ENCODE measurements at regions not wholly inside any gene's neighbourhood (a gene's known extent, or its start where the extent isn't known, plus 50 kb on each side); places are given as distances from the start of the nearest gene placed in this dataset.

DNA sequence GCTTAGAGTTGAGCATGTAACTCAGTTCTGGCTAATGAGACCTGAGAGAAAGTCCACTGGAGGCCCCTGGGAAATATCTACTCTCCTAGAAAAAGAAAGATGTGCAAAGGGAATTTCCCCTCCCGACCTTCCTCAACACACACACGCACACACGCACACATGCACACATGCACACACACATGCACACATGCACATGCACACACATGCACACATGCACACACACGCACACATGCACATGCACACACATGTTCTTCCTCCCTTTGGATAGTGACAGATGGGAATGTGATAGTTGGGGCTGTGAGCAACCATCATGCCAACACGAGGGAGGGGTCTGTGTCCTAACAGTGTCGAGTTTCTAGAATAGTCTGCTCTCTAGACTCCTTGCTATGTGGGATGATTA, 148.2 kb upstream of the EGFLAM start:
- no peak for DNase-seq (ENCODE audit: low read depth)
- in situ Hi-C loops (cut with HindIII; ENCODE audit: low pct_unique_long_range_greater_than_20kb, low sequenced_read_pairs) = no loop called here

DNA sequence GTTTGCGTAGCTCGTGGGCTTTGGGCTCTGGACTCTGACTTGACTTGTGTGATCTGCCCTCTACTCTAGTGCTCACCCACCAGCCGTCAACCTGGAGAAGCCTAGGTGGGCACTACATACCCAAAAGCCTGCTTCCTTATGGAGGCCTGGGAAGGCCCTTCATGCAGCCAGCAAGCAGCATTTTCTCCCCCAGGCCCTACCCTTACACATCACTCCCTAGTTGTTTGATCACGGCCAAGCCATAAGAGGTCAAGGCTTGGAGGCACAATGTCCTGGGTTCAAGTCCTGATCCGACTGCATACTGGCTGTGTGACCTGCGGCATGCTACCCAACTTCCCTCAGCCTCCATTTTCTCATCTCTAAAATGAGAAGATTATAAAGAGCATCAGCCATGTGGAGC, 151.3 kb upstream of the EGFLAM start:
- DNase-seq (ENCODE audit: low read depth) = no peak
- in situ Hi-C loops (cut with HindIII; ENCODE audit: low pct_unique_long_range_greater_than_20kb, low sequenced_read_pairs) = no loop called here

DNA sequence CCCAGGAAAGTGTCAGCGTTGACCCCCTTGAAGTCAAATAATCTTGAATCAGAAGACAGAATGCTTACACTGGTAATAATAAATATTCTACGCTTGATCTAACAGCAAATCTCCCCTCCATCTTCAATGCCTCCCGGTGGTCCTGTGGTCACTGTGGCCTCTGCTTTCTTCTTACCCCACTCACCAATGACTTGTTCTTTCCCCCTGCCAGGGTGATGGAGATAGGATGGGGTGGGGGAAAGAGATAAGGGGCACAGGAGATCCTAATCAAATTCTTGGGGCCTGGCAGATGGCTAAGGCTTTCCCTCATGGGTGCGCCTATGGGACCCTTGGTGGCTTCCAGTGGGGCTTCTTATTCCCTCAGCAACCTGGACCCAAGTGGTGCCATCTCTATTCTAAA, 152.6 kb upstream of the EGFLAM start:
- DNase-seq (ENCODE audit: low read depth) = no peak
- in situ Hi-C loops (cut with HindIII; ENCODE audit: low pct_unique_long_range_greater_than_20kb, low sequenced_read_pairs) = no loop called here

DNA sequence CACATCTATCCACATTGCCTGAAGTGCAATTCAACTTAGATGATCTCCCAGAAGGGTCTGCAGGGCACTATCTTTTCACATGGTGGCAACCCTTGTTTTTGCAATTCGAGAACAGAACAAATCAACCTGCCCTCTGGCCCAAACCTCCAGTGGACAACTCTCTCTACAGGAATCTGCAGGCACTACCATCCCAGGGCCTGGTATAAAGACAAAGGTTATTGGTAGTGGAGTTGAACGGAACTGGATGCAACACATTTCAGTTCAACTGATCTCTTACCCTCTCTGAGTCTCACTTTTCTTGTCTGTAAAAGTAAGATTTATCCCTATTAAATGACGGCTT, 153.2 kb upstream of the EGFLAM start:
- in situ Hi-C loops (cut with HindIII; ENCODE audit: low pct_unique_long_range_greater_than_20kb, low sequenced_read_pairs) = no loop called here
- no peak for DNase-seq (ENCODE audit: low read depth)

DNA sequence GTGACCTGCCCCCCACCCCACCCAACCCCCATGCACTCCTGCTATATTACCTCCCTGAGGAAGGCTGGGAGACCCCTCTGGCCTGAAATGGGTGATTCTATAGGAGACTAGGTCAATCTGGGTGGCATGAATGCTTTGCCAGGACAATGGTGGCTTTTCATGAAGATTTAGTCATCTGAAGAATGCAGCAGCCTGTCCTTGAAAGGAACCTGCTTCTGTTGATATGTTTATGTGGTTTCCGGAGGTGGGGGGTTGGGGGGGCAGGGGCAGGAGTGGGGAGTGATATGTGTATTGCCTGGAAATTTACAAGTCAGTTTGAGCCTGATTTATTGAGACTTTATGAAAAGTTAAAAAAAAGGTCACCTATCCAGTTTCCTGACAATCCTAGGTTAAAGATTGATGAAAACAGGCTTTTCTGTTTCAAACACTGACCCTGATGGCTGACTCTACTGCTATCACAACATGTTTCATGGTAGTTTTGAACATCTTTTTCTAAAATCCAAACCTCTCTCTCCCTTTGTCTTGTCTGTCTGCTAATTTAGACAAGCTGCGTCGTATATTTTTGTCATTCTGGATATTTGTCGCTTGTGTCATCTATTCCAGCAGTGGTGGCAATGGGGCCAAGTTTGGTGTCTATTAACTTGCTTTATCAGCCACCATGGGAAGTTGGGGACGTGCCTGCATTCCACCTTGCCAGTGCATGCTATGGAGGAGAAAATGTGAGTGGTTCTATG, 153.7 kb upstream of the EGFLAM start:
- DNase-seq (ENCODE audit: low read depth) = no peak
- in situ Hi-C loops (cut with HindIII; ENCODE audit: low pct_unique_long_range_greater_than_20kb, low sequenced_read_pairs) = no loop called here

DNA sequence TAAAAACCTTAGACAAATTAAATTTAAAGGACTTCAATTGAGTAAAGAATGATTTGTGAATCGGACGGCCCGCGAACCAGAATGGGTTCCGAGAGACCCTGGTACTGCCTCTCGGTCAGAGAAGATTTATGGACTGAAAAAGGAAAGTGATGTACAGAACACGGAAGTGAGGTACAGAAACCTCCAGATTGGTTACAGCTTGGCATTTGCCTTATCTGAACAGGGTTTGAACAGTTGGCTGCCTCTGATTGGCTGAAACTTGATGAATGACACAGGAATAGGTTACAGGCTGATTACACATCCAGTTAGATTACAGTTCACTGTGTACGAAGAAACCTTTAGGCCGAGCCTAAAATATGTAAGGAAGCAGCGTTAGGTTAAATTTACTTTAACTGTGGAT, 156.5 kb upstream of the EGFLAM start:
- DNase-seq (ENCODE audit: low read depth) = no peak
- in situ Hi-C loops (cut with HindIII; ENCODE audit: low pct_unique_long_range_greater_than_20kb, low sequenced_read_pairs) = no loop called here

DNA sequence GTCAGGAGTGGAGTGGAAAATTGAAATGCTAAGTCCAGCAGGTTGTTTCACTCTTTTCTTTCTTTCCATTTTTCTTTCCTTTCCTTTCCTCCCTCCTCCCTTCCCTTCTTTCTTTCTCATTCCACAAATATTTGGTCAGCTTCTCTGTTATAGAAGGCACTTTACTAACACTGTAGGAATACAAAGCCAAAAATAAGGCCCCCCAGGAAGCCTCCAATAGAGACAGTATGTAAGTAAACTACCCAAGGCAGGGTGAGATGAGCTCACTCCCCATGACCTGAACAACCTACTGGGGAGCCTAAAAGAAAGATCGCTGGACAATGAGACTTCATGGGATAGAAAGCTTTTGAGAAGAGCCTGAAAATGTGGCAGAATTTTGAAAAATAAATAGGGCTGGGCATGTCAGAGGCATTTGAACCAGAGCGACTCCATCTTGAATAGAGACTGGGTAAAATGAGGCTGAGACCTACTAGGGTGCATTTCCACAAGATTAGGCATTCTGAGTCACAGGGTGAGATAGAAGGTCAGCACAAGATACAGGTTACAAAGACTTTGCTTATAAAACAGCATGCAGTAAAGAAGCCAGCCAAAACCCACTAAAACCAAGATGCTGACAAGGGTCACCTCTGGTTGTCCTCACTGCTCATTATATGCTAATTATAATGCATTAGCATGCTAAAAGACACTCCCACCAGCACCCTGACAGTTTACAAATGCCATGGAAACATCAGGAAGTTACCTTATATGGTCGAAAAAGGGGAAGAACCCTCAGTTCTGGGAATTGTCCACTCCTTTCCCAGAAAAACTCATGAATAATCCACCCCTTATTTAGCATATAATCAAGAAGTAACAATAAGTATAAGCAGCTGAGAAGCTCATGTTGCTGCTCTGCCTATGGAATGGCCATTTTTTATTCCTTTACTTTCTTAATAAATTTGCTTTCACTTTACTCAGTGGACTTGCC, 158.9 kb upstream of the EGFLAM start:
- in situ Hi-C loops (cut with HindIII; ENCODE audit: low pct_unique_long_range_greater_than_20kb, low sequenced_read_pairs) = no loop called here
- no peak for DNase-seq (ENCODE audit: low read depth)

DNA sequence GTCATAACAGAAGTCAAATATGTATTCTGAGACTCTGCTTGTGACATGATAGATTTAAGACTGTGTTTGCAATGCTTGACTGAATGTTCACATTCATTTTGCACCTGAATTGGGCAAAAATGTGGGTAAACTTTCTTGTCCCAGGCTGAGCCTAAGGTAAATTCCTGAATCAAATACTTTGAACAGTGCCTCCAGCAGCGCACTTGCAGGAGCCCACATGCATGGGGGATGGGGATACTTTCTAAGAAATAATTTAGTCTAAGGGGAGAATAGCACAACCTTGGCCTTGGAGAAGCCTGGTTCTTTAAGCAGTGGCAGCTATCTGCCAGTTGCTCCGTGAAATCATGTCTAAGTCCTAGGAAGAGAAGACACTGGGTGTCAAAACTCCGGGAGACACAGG, 163.5 kb upstream of the EGFLAM start:
- no peak for DNase-seq (ENCODE audit: low read depth)
- in situ Hi-C loops (cut with HindIII; ENCODE audit: low pct_unique_long_range_greater_than_20kb, low sequenced_read_pairs) = no loop called here

DNA sequence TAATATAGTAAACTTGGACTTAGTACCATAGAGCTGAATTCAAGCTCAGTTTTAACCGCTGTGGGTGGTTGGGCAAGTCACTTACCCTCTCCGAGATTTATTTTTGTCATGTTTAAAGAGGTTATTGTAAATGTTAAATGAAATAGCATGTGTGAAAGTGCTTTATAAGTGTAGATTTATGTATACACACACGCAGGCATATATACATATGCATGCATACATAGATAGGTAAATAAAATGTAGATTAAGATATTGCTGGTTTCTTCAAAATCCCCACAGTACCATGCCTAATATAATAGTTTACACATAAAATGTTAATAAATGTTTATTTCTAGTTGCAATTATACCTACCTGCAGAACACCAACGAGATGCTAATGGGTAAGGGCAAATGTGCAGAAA, 164.5 kb upstream of the EGFLAM start:
- in situ Hi-C loops (cut with HindIII; ENCODE audit: low pct_unique_long_range_greater_than_20kb, low sequenced_read_pairs) = no loop called here
- no peak for DNase-seq (ENCODE audit: low read depth)

DNA sequence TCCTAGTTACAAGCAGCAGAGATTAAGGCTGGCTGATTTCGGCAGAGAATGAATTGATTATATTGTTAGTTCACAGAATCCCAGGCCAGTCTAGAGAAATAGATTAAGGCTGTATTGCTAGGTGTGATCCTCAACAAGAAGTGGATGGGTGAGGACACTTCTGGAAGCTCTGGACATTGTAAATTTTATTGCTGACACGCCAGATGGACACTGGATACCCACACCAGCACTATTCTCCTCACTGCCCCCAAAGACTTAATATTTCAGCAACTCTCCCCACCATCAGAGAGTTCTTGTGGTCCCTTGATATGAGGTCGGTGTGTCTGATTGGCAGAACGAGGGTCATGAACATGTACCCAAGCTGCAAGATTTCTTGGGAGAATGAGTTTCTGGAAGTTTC, 171.6 kb upstream of the EGFLAM start:
- in situ Hi-C loops (cut with HindIII; ENCODE audit: low pct_unique_long_range_greater_than_20kb, low sequenced_read_pairs) = no loop called here

DNA sequence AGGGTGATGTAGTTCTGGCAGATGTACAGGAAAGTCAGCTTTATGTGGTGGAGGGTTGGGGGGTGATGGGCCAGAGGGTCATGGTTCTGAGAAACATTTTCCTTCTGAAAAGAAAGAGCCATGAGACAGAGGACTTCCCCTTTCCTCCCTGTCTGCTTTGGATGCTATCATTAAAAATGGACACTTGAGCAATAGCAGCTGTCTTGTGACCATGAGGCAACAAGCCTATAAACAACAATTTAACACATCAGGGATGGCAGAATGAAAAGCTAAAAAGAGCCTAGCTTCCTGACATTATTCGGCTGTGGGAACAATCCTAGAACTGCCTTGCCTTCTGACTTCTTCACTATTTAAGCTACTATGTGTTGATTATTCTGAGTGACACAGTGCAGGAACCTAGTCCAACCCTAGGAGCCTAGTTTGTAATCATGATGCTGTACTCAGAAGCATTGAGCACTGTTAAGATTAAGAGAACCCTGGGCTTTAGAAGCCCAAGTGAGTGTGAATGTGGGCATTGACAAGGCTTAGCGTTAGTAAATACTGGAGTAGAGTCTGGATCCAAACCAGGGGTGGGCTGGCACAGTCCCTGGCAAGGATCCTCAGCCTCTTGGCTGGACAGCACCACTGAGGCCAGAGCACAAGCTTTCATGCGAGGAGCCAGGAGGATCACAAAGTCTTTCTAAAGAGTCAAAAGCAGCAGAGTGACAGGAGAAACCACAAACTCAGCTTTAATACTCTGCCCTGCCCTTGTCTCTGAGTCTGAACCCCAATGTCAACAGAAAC, 178.5 kb upstream of the EGFLAM start:
- DNase-seq (ENCODE audit: low read depth) = no peak
- in situ Hi-C loops (cut with HindIII; ENCODE audit: low pct_unique_long_range_greater_than_20kb, low sequenced_read_pairs) = no loop called here

More for the DNA sequence above, 171.6 kb upstream of the EGFLAM start:
- no peak for DNase-seq (ENCODE audit: low read depth)

DNA sequence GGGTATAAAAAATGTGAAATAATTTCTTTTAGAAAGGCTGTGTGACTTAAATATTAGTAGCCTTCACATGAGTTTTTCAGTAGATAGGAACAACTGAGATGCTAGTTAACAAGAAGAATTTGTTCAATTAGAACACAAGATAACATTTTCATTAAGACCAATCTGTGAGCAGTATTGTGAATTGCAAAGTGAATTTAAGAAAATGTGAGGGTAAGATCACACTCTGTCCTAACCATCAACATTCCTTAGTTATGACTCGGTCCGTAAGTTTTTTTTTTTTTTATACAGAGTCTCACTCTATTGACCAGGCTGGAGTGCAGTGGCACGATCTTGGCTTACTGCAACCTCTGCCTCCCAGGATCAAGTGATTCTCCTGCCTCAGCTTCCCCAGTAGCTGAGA, 180.2 kb upstream of the EGFLAM start:
- no peak for DNase-seq (ENCODE audit: low read depth)
- in situ Hi-C loops (cut with HindIII; ENCODE audit: low pct_unique_long_range_greater_than_20kb, low sequenced_read_pairs) = no loop called here

DNA sequence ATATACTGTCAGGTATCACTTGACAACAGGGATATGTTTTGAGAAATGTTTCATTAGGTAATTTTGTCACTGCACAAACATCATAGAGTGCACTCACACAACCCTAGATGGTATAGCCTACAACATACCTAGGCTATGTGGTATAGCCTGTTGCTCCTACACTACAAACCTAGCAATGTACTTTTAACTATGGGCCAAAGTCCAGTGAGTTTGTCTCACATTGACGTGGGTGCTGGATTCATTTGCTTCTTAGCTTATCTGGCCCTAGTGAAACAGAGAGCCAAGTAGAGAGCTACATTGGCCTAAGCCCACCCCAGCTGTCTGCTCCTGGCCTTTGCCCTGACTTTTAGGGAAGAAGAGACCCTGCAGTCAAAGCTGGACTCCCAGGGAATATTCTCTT, 180.7 kb upstream of the EGFLAM start:
- in situ Hi-C loops (cut with HindIII; ENCODE audit: low pct_unique_long_range_greater_than_20kb, low sequenced_read_pairs) = no loop called here
- no peak for DNase-seq (ENCODE audit: low read depth)

DNA sequence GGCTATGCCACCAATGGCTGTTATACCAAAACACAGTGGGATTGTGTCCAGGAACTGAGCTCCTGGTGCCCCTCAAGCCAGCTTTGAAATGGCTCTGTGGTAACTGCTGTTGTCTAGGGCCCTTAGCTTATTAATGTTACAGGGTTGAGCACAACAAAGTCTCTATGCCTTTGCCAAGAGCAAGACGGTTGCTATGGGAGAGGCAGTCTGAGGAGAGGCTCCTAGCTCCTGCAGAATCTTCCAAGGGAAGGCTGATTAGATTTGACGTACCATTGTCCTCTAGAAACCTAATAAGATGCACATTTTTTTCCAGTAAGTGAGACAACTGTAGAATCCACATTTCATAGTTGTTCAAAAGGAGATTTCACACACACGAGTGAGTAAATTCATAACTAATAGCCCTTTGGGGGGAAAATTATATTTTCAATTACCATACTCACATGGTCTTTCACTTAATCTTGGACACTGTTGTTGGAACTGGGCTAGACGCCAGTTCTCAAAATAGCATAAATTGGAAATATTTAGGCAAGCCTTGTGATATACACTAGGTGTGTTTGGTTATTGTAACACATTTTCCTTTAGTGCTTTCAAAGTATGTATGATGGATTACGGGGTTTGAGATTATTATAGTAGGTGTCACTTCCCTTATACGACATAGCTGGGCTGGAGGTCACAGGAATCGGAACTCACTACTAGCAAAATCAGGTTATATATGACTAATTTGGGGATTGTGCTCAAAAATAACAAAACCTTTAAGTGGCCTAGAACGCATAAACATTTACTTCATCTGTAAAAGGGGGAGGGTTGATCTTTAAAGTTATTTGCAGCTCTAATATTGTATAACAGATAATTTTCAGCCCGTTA, 186.3 kb upstream of the EGFLAM start:
- no peak for DNase-seq (ENCODE audit: low read depth)
- in situ Hi-C loops (cut with HindIII; ENCODE audit: low pct_unique_long_range_greater_than_20kb, low sequenced_read_pairs) = no loop called here

DNA sequence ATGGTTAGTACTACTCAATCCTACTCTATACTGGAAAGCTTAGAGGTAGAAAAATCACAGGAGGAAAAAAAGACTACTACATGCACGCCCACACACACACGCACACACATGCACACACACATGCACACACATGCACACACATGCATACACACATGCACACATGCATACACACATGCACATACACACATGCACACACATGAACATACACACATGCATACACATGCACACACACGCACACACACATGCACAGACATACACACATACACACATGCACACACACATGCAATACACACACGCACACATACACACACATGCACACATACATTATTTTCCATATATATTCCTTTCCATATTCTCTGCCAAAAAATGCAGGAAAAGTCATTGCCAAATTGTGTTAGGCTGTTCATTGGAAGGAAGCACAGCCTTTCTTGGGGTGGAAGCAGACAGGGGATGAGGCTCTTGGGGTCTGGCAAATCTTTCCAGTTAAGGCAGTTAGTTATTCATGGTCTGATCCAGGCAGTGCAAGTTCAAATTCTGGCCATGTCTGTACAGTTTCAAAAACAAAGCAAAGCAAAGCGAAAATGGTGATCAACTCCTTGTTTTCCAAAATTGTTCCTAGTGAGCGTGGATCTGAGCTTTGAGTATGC, 187.9 kb upstream of the EGFLAM start:
- in situ Hi-C loops (cut with HindIII; ENCODE audit: low pct_unique_long_range_greater_than_20kb, low sequenced_read_pairs) = no loop called here

DNA sequence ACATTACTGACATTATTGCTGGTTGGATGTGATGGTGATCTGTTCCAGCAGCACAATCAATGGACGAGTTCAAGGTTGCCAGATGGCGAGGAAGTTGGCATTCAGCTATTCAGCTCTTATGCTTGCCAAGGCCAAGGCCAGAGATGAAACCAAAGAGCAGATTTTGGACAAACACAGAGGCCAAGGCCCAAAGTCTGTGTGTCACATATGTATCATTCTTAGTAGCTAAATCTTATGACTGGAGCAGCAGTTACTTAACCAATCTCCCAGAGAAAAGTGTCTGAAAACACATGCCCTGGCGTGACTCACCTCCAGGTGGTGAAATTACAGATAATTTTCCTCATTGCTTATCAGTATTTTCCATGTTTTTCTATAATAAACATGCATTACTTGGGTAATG, 189.0 kb upstream of the EGFLAM start:
- DNase-seq (ENCODE audit: low read depth) = no peak
- in situ Hi-C loops (cut with HindIII; ENCODE audit: low pct_unique_long_range_greater_than_20kb, low sequenced_read_pairs) = no loop called here

More for the DNA sequence above, 187.9 kb upstream of the EGFLAM start:
- no peak for DNase-seq (ENCODE audit: low read depth)

DNA sequence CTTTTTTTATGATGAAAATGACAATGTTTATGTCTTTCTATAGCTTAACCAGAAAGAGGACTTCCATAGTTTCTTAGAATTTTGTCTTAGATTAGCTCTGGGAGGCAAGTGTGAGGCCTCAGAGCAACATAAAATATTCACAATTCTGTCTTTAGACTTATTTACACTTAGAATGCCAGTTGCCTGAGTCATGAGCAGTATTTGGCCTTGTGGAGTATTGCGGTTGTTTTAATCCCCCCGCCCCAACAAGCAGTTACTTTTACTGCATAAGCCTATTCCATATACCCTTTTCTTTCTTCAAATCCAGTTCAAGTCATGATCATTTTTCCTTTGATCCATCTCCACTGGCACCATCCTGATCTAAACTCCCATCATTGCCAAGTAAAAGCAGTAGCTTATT, 198.0 kb upstream of the EGFLAM start:
- in situ Hi-C loops (cut with HindIII; ENCODE audit: low pct_unique_long_range_greater_than_20kb, low sequenced_read_pairs) = no loop called here
- no peak for DNase-seq (ENCODE audit: low read depth)

DNA sequence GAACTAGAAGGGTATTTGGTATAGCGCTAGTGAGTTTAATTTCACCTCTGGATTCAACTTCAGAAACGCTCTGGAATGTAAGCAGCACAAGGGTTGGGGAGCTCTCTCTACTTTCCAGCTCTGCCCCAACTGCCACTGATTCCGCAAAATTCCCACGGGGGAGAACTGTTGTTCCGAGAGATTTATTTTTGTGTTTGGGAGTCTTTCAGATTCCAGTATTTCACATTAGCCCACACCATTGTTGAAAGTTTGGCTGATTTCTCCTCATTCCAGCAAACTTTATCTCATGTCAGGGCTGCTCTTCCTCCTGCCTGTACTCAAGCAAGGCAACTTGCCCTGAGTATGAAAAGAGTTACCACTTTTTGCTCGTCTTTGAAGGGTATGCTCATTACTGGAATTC, 198.5 kb upstream of the EGFLAM start:
- DNase-seq (ENCODE audit: low read depth) = no peak
- in situ Hi-C loops (cut with HindIII; ENCODE audit: low pct_unique_long_range_greater_than_20kb, low sequenced_read_pairs) = no loop called here
